ENCODE measurements at regions not wholly inside any gene's neighbourhood (a gene's known extent, or its start where the extent isn't known, plus 50 kb on each side); places are given as distances from the start of the nearest gene placed in this dataset.

- TF ChIP-seq TAF1 (IDR thresholded peaks at IDR 0.05; ENCODE audit: low read depth) (no peak), MXI1 (conservative IDR thresholded peaks at IDR 0.05; ENCODE audit: poor library complexity, severe bottlenecking) (no peak), EP300 (conservative IDR thresholded peaks at IDR 0.05; ENCODE audit: poor library complexity, severe bottlenecking) (no peak), POLR2AphosphoS5 (IDR thresholded peaks at IDR 0.05) (no peak), EZH2 (IDR thresholded peaks at IDR 0.05; ENCODE audit: borderline replicate concordance, insufficient read depth, low read length, poor library complexity, severe bottlenecking) (no peak), SMC3 (conservative IDR thresholded peaks at IDR 0.05; ENCODE audit: poor library complexity) (no peak), RAD21 (conservative IDR thresholded peaks at IDR 0.05) (no peak)
- TF ChIP-seq, protein P1, sequence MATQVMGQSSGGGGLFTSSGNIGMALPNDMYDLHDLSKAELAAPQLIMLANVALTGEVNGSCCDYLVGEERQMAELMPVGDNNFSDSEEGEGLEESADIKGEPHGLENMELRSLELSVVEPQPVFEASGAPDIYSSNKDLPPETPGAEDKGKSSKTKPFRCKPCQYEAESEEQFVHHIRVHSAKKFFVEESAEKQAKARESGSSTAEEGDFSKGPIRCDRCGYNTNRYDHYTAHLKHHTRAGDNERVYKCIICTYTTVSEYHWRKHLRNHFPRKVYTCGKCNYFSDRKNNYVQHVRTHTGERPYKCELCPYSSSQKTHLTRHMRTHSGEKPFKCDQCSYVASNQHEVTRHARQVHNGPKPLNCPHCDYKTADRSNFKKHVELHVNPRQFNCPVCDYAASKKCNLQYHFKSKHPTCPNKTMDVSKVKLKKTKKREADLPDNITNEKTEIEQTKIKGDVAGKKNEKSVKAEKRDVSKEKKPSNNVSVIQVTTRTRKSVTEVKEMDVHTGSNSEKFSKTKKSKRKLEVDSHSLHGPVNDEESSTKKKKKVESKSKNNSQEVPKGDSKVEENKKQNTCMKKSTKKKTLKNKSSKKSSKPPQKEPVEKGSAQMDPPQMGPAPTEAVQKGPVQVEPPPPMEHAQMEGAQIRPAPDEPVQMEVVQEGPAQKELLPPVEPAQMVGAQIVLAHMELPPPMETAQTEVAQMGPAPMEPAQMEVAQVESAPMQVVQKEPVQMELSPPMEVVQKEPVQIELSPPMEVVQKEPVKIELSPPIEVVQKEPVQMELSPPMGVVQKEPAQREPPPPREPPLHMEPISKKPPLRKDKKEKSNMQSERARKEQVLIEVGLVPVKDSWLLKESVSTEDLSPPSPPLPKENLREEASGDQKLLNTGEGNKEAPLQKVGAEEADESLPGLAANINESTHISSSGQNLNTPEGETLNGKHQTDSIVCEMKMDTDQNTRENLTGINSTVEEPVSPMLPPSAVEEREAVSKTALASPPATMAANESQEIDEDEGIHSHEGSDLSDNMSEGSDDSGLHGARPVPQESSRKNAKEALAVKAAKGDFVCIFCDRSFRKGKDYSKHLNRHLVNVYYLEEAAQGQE (IDR thresholded peaks at IDR 0.05; ENCODE audit: borderline replicate concordance) = no peak
- Histone ChIP-seq H3K36me3 (ENCODE audit: insufficient read depth, low read length) (no peaks in the 10 kb centered on the region), H3K4me3 (ENCODE audit: low read length) (no peak overlapping the region), H3K9me2 (ENCODE audit: insufficient read depth, low read length) (no peaks in the 10 kb centered on the region), H4K20me1 (ENCODE audit: insufficient read depth) (no peaks in the 10 kb centered on the region), H3K4me2 (ENCODE audit: low read length) (no peak overlapping the region), H3K79me2 (replicated peaks; ENCODE audit: insufficient read depth, low read length) (no peaks in the 10 kb centered on the region), H3K27me3 (ENCODE audit: insufficient read depth, low read depth, low read length) (no peaks in the 10 kb centered on the region), H3F3A (ENCODE audit: insufficient read depth, low read length, poor library complexity, severe bottlenecking) (no peaks in the 10 kb centered on the region), H2AFZ (ENCODE audit: low read depth, low read length) (no peak overlapping the region), H3K9ac (ENCODE audit: low read length) (no peak overlapping the region), H3K9me3 (ENCODE audit: low read length) (no peaks in the 10 kb centered on the region), H3K27ac (ENCODE audit: low read length) (no peak overlapping the region)
Measured at GRCh38 chr20:18974660-18975059, 161.1 kb downstream of the SCP2D1 start.

GRCh38 chr20:18977441-18977840 is 163.9 kb downstream of the SCP2D1 start:
- no peak overlapping the region for H3K4me3 ChIP-seq (ENCODE audit: low read length)
- H3K9me3 ChIP-seq (ENCODE audit: low read length) = no peaks in the 10 kb centered on the region
- TF ChIP-seq POLR2AphosphoS5 (IDR thresholded peaks at IDR 0.05) = no peak
- TF ChIP-seq, protein P1 (IDR thresholded peaks at IDR 0.05; ENCODE audit: borderline replicate concordance) = no peak
- no peak for TF ChIP-seq TAF1 (IDR thresholded peaks at IDR 0.05; ENCODE audit: low read depth)
- TF ChIP-seq EP300 (conservative IDR thresholded peaks at IDR 0.05; ENCODE audit: poor library complexity, severe bottlenecking) = no peak
- no peak for TF ChIP-seq EZH2 (IDR thresholded peaks at IDR 0.05; ENCODE audit: borderline replicate concordance, insufficient read depth, low read length, poor library complexity, severe bottlenecking)
- no peak overlapping the region for H2AFZ ChIP-seq (ENCODE audit: low read depth, low read length)
- H3K4me2 ChIP-seq (ENCODE audit: low read length) = no peak overlapping the region
- H3K36me3 ChIP-seq (ENCODE audit: insufficient read depth, low read length) = no peaks in the 10 kb centered on the region
- H3K79me2 ChIP-seq (replicated peaks; ENCODE audit: insufficient read depth, low read length) = no peaks in the 10 kb centered on the region
- no peaks in the 10 kb centered on the region for H3K27me3 ChIP-seq (ENCODE audit: insufficient read depth, low read depth, low read length)
- H3K9ac ChIP-seq (ENCODE audit: low read length) = no peak overlapping the region
- no peaks in the 10 kb centered on the region for H3F3A ChIP-seq (ENCODE audit: insufficient read depth, low read length, poor library complexity, severe bottlenecking)
- H3K9me2 ChIP-seq (ENCODE audit: insufficient read depth, low read length) = no peaks in the 10 kb centered on the region
- H4K20me1 ChIP-seq (ENCODE audit: insufficient read depth) = no peaks in the 10 kb centered on the region
- H3K27ac ChIP-seq (ENCODE audit: low read length) = no peak overlapping the region

Measured in neural cell (in vitro differentiated cells).